Stimulated activated CD4-positive, alpha-beta T cell treated with anti-CD3 and anti-CD28 coated beads, TNF-alpha, amount 100 ng/mL, for 48 hours (primary cell): ENCODE measurements at regions not wholly inside any gene's neighbourhood (a gene's known extent, or its start where the extent isn't known, plus 50 kb on each side); places are given as distances from the start of the nearest gene placed in this dataset.

Source experiments
- DNase-seq, 3 donors: peaks; one replicate each; pipeline ENCODE4 v3.0.0-alpha.2; 2020; ENCODE audit warnings: low read depth in 3 of 3

- no peak for DNase-seq
Observed at GRCh38 chr1:82221721-82222120, 421.0 kb downstream of the ADGRL2 start.

GRCh38 chr1:82220754-82221153 lies 420.0 kb downstream of the ADGRL2 start:
- no peak for DNase-seq

GRCh38 chr1:82219841-82220240 lies 419.1 kb downstream of the ADGRL2 start:
- DNase-seq: no peak

- DNase-seq: no peak
Observed at GRCh38 chr1:82218846-82219245, 418.1 kb downstream of the ADGRL2 start.

GRCh38 chr1:82215853-82216175 lies 415.1 kb downstream of the ADGRL2 start:
- DNase-seq: no peak

GRCh38 chr1:82215056-82215852 lies 414.5 kb downstream of the ADGRL2 start:
- DNase-seq: no peak

GRCh38 chr1:82214606-82215005 lies 413.9 kb downstream of the ADGRL2 start:
- no peak for DNase-seq

- no peak for DNase-seq
Observed at GRCh38 chr1:82197606-82198005, 396.9 kb downstream of the ADGRL2 start.

GRCh38 chr1:82195245-82195644 lies 394.5 kb downstream of the ADGRL2 start:
- no peak for DNase-seq

GRCh38 chr1:82185084-82185483 lies 384.4 kb downstream of the ADGRL2 start:
- no peak for DNase-seq

- no peak for DNase-seq
Observed at GRCh38 chr1:82181846-82182245, 381.1 kb downstream of the ADGRL2 start.

GRCh38 chr1:82179131-82179530 lies 378.4 kb downstream of the ADGRL2 start:
- DNase-seq: no peak

- no peak for DNase-seq
Observed at GRCh38 chr1:82177192-82177591, 376.5 kb downstream of the ADGRL2 start.

GRCh38 chr1:82171955-82172354 lies 371.2 kb downstream of the ADGRL2 start:
- no peak for DNase-seq

GRCh38 chr1:82168482-82168881 lies 367.7 kb downstream of the ADGRL2 start:
- no peak for DNase-seq

GRCh38 chr1:82165304-82165703 lies 364.6 kb downstream of the ADGRL2 start:
- DNase-seq: no peak

- no peak for DNase-seq
Observed at GRCh38 chr1:82162486-82163420, 362.0 kb downstream of the ADGRL2 start.

GRCh38 chr1:82161700-82162141 lies 361.0 kb downstream of the ADGRL2 start:
- no peak for DNase-seq

- DNase-seq: no peak
Observed at GRCh38 chr1:82160903-82161302, 360.2 kb downstream of the ADGRL2 start.

- no peak for DNase-seq
Observed at GRCh38 chr1:82160036-82160435, 359.3 kb downstream of the ADGRL2 start.

- no peak for DNase-seq
Observed at GRCh38 chr1:82158981-82159380, 358.2 kb downstream of the ADGRL2 start.

GRCh38 chr1:82154219-82154970 lies 353.7 kb downstream of the ADGRL2 start:
- DNase-seq: no peak
